GM21367 (cell line): ENCODE measurements at regions not wholly inside any gene's neighbourhood (a gene's known extent, or its start where the extent isn't known, plus 50 kb on each side); places are given as distances from the start of the nearest gene placed in this dataset.
"Not testable (repeated sequence)": the region's sequence is repeated elsewhere in the genome, so short reads cannot be mapped to it uniquely, and the experiment has no call there.

ENCODE experiments used
- ATAC-seq: cut with Tn5 transposase; IDR thresholded peaks from one replicate; pipeline ENCODE4 v1.9.1; 2021; ENCODE audit not compliant: unreplicated experiment

GRCh38 chr5:8693341-8693844 is 824.4 kb downstream of the MTRR start:
- no peak for ATAC-seq

- ATAC-seq, result no peak
Observed at GRCh38 chr5:8694545-8694944, 825.6 kb downstream of the MTRR start.

- ATAC-seq, result no peak
Observed at GRCh38 chr5:8695902-8696845, 827.2 kb downstream of the MTRR start.

GRCh38 chr5:8700222-8700621 is 831.3 kb downstream of the MTRR start:
- ATAC-seq, result no peak

- no peak for ATAC-seq
Observed at GRCh38 chr5:8700671-8701070, 831.7 kb downstream of the MTRR start.

GRCh38 chr5:8701251-8701650 is 832.3 kb downstream of the MTRR start:
- no peak for ATAC-seq

- no peak for ATAC-seq
Observed at GRCh38 chr5:8710426-8710930, 835.4 kb downstream of the SEMA5A start.

- no peak for ATAC-seq
Observed at GRCh38 chr5:8714198-8714597, 831.7 kb downstream of the SEMA5A start.

GRCh38 chr5:8714861-8715260 is 831.0 kb downstream of the SEMA5A start:
- ATAC-seq, result no peak

GRCh38 chr5:8719796-8720195 is 826.1 kb downstream of the SEMA5A start:
- ATAC-seq, result no peak

- no peak for ATAC-seq
Observed at GRCh38 chr5:8720506-8720905, 825.4 kb downstream of the SEMA5A start.

GRCh38 chr5:8721536-8721935 is 824.3 kb downstream of the SEMA5A start:
- no peak for ATAC-seq

GRCh38 chr5:8726383-8727036 is 819.4 kb downstream of the SEMA5A start:
- no peak for ATAC-seq

- no peak for ATAC-seq
Observed at GRCh38 chr5:8727396-8727795, 818.5 kb downstream of the SEMA5A start.

GRCh38 chr5:8729437-8729836 is 816.4 kb downstream of the SEMA5A start:
- no peak for ATAC-seq

- no peak for ATAC-seq
Observed at GRCh38 chr5:8730194-8730593, 815.7 kb downstream of the SEMA5A start.

GRCh38 chr5:8731110-8731509 is 814.8 kb downstream of the SEMA5A start:
- not testable (repeated sequence) for ATAC-seq

GRCh38 chr5:8740595-8740994 is 805.3 kb downstream of the SEMA5A start:
- no peak for ATAC-seq

- no peak for ATAC-seq
Observed at GRCh38 chr5:8749556-8749955, 796.3 kb downstream of the SEMA5A start.

GRCh38 chr5:8750100-8750499 is 795.8 kb downstream of the SEMA5A start:
- ATAC-seq, result no peak

- ATAC-seq, result no peak
Observed at GRCh38 chr5:8751971-8752370, 793.9 kb downstream of the SEMA5A start.

GRCh38 chr5:8752595-8752994 is 793.3 kb downstream of the SEMA5A start:
- no peak for ATAC-seq
